ENCODE measurements at regions not wholly inside any gene's neighbourhood (a gene's known extent, or its start where the extent isn't known, plus 50 kb on each side); places are given as distances from the start of the nearest gene placed in this dataset.
A peak's percentile ranks its signal among the peaks of the same experiment; 100 is the strongest.
"Not testable (repeated sequence)": the region's sequence is repeated elsewhere in the genome, so short reads cannot be mapped to it uniquely, and the experiment has no call there.

DNA sequence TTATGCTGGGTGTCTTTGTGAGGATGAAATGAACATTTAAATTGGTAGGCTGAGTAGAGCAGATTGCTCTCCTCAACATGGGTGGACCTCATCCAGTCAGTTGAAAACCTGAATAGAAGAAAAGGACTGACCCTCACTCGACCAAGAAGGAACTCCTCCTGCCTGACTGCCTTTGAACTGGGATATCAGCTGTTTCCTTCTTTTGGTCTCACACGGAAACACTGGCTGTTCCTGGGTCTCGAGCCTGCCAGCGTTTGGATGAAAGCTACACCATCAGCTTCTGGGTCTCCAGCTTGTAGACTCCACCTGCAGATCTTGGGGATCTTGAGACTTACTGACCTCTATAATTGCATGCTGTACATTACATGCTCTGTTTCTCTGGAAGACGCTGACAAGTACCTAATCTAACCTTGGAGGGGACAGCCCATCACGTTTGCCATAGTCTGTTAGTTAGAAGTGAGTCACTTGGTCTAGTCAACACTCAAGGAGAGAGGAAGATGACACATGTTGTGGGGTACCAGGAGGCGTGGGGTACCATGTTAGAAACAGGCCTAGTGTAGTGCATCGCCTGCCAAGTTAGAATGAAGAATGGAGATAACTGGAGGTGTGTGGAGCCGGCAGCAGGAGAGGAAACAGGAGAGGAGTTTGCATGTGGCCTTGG, 267.0 kb downstream of the MREG start:
- peak in 1 of 2 donors; percentile 23 for DNase-seq (ENCODE audit: low read depth in 2 of 2)

DNA sequence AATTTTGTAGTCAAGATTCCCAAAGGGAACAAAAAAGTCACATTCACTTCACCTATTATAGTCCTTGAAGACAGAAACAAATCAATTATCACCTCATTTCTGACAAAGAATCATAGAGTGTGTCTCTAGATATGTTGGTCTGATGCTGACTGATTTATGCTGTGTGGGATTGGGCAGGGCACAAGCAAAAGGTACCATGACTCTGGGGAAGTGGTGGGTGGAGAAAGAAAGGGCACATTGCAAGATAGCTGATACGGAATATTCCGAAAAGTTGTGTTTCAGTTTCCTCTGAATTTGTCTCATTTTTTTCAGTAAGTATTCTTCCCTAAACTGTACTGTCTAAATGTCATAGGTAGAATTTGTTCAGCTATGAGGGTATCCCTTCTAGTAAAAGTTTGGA, 268.0 kb downstream of the MREG start:
- DNase-seq (ENCODE audit: low read depth in 2 of 2) = no peak

DNA sequence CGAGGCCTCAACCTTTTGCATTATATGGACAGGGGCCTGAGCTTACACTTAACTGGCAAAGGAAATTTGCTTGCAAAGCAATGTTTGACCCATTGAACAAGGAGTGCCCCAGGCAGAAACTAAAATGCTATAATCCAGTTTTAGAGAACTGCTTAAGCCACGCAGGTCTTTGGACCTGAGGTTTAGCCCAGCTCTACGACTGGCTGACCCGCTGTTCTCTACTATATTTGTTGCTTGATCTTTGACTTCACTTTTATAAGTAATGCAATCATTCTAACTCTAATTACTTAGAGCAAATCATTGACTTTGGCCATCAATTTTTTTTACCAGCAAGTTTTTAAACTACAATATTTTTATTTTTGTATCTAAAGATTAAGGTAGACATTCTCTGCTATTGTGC, 268.8 kb downstream of the MREG start:
- DNase-seq (ENCODE audit: low read depth in 2 of 2) = no peak

DNA sequence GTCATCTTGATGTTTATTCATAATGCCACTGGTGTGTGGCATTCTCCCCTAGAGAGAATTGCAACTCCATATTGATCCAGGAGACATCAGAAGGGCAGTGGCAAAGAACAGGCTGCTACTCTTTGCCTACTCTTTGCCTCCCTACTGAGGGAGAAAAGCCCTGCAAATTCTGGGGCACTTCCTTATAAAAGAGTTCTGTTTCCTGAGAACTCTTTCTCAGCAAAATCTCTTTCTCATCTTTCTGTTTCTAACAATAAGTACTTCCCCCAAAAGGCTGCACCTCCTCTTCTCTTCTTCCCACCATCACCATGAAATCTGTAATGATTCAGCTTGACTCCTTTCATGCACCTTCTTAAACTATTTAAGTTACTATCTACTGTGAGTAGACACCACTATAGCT, 270.3 kb downstream of the MREG start:
- DNase-seq (ENCODE audit: low read depth in 2 of 2) = no peak

DNA sequence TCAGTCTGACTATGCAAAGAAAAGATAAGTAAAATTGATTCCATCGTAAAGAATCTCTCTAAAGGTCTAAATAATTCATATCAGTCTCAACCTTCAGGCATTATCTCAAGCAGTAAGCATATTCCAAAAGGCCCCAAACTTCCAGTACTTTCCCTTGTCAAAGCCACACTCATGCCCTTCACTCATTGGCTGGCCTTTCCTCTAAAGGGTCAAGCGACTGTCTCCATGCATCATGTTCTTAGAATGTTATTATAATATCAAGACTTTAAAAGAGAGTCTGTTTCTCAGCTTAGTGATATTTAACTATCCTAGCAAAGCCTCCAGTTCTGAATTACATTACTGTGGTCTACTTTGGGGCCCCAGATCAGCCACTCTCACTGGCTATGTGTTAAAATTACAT, 271.3 kb downstream of the MREG start:
- no peak for DNase-seq (ENCODE audit: low read depth in 2 of 2)

DNA sequence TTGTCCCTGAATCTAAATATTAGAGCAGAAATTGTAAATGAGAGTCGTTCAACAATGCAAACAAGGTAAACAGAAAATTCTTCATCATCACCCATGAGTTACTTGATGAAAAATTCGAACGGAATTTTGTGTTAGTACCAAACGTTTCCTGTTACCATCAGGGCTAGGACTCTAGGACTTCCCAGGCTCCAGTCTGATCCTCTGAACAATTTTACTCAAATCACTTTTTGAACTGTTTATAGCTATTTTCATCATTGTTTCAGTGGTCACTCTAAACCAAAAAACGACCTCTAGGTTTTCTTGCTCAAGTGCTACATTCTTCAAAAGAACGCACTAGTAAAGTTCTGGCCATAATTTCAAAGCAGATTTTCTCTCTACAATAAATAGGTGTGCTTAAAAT, 273.3 kb downstream of the MREG start:
- DNase-seq (ENCODE audit: low read depth in 2 of 2) = no peak

DNA sequence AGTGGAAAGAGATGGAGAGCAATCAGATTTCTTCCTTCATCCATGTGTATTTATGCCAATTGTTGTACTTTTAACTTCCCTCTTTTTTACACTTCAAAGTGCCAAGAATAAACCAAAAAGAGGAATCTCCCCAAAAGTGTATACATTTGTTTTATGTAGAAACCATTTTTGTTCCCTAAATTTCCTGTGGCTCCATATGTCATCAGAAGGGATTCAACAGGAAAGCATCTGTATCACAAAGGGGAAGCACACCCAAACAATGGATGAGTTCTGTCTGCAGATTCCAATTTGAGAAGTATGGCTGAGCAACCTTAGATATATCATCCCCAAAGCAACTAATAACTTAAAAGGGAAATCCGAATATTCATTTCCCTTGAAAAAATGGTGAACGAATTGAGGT, 275.0 kb downstream of the MREG start:
- DNase-seq (ENCODE audit: low read depth in 2 of 2) = no peak

DNA sequence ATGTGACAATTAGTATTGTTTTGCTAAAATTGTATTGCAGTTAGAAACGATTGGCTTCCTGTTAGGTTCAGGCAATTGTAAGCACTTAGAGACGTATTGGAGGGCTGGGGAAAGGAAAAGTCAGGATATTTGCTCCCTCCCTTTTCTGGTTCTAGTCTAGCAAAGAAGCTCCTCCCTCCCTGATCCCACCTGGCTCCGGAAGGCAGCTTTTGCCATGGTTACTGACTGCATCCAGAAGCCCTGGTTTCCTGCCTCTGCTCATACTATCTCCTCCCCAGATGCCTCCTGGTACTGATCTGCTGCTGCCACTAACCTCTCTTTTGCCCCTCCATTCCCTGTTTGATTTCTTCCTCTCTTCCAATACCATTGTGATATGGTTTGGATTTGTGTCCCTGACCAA, 275.9 kb downstream of the MREG start:
- DNase-seq (ENCODE audit: low read depth in 2 of 2) = no peak

DNA sequence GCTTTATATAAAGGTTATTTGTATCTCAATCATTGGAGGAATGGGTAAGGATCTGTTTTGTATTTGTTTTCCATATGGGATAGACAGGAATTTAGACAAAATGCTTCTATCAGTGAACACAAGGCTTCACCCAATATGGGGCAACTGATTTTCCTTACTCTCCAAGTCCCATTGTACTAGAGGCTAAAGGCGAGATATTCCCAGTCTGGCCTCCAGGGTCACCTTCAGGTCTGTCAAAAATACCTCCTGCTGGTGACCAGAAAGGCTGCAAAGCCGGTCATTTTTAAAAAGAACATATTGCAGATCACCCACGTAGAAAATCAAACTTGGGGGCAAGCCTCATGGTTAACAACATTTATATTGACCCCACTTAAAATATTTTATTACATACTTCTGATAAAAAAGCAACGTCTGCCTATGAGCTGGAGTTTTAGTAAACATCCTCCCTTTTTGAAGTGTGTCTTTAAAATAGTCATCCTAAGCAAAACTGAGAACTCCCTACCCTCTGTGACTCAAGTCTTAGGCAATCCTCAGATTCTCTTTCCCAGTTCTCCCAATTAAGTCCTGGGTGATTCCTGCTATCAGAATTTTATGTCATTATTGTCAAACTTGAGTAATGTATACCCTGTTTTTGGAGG, 276.6 kb downstream of the MREG start:
- no peak for DNase-seq (ENCODE audit: low read depth in 2 of 2)

DNA sequence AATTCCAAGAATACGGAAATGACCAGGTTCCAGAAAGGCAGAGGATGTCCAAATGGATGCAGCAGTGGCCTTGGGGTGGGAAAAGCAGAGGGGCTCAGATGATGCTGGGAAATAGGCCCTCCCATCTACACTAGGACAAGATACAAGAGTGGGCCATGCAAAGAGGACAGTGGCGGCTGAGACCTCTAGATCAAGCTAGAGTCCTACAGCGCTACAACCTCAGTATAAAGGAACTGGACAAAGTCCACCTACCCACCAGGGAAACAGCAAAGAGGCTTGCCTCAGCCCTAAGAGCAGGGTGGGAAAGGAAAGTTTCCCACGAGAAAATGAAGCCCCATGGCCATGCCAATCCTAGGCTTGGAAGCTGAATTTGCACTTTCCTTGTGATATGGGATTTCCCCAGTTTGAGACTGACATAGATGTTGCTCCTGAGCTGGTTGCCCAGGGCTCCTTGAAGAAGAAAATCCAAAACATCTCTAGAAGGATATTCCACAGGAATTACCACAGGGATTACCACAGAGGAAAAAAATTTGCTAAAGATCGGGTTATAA, 282.2 kb downstream of the MREG start:
- DNase-seq (ENCODE audit: low read depth in 2 of 2) = no peak

DNA sequence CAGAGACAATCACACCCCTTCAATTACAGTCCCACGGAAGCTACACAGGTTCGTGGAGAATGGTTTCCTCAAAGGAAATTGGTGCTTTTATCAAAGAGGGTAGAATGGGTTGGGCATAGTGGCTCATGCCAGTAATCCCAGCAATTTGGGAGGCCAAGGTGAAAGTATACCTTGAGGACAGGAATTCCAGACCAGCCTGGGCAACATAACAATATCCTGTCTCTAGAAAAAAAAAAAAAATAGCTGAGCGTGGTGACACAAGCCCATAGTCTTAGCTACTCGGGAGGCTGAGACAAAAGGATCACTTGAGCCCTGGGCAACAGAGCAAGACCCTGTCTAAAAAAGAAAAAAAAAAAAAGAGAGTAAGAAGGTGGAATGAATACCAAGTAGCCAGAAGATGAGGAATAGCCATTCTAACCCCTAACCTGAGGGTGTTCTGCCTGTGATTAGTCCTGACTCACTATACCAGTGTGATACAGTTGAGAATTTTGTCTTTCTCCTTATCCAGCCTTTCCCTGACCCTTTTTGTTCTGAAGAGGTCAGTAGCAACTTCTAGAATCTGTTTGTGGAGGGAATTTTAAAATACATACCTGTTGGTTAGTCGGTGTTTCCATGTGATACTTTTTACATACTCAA, 283.2 kb downstream of the MREG start:
- no peak for DNase-seq (ENCODE audit: low read depth in 2 of 2)

DNA sequence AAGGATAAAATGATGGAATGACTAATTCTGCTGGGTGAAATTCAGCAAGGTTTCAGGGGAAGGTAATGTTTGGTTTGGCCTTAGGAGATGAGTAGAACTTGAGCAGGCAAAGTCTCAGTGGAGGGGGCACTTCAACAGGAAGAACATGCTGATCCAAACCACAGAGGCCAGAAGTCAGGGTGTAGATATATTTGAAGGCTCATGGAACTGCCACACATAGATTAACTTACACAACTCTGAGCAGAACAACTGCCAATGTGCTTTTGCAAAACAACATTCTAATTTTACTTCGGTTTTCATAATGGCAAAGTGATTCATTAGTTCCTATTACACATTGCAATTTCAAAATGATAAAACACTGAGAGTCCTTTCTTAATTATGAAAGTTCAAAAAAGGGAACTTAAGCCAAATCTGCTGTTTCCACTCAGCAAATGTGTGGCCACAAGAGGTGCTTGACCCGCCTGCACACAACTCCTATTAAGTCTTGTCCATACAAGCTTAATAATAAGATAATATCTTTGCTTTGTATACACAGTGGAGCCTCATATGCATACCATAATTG, 284.8 kb downstream of the MREG start:
- DNase-seq (ENCODE audit: low read depth in 2 of 2) = no peak

DNA sequence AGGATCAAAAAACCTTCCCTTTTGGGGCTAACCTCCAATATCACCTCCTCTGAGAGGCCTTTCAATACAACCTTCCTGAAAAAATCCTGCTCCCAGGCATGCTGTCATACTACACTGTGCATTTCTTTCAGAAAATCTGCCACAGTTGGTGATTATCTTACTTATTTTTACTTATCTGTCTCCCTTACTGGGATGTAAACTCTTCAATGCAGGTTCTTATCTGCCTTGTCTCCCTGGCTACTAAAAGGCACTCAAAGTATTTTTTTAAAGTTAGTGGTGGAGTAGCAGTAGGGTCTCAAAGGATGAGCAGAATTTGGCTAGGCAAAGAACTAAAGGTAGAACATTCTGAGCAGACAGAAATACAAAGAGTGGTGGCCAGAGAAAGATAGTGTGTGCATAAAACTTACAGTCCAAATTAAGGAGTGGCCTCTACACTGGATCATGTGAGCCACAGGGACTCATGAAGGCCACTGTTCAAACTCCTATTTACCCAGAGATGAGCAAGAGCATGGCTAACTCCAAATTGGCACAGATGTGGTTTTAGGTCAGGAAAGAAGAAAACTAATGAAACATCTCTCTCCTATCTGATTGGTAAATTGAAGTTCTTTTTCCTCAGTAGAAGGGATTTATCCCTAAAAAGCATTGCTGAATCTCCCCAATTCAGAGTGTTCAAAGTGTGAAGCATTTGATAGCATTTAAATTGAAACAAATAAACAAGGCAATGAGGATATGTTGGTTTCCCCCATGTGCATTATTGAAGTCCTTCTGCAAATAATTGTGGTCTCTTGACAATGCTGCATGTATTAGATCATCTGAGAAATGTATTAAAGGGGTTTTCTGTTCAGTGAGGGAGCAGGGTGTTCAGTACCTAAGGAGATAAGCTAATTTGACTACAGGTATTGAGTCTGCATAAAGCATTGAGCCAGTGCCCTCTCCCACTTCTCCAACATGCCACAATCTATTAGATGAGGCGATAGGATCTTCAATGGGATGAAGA, 285.5 kb downstream of the MREG start:
- DNase-seq (ENCODE audit: low read depth in 2 of 2) = no peak

DNA sequence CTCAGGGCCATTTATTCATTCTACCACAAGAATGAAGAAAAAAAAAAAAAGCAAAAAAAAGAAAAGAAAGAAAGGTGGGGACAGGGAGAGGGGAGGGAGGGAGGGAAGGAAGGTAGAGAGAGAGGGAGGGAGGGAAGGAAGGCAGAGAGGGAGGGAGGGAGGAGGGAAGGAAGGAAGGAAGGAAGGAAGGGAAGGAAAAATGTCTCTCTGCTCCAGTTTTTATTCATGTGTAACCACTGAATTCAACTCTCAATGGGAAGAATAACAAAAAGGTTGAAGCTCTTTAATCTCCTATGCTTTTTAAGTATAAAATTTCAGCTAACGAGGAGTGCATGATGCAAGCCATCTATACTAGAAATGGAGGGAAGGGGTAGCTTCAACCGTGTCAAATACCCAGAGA, 287.3 kb downstream of the MREG start:
- no peak for DNase-seq (ENCODE audit: low read depth in 2 of 2)

DNA sequence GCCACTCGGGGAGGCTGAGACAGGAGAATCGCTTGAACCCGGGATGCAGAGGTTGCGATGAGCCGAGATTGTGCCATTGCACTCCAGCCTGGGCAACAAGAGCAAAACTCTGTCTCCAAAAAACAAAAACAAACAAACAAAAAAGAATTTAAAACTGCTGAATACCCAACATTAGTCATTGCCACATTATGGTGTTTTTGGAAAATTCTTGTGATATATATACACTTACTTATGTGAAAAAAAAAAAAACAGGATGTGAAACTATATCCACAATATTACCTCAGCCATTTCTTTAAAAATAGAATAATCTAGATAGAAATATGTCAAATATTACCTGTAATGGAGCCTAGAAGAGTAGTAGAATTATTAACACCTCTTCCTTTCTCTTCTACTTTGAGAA, 288.3 kb upstream of the FN1 start:
- DNase-seq (ENCODE audit: low read depth in 2 of 2) = no peak

DNA sequence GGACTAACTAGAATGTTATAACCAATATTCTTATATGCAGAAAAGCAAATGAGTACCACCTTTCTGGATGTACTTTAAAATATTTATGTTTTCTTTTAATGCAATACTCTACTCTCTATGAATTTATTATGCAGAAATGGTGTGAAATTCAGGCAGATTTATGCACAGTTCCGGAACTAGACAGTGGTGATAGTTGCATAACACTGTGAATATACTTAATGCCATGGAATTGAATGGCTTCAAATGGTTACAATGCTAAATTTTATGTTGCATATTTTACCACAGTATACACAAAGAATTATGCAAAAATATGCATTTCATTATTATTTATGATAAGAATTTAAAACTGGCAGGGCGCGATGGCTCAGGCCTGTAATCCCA, 287.8 kb upstream of the FN1 start:
- no peak for DNase-seq (ENCODE audit: low read depth in 2 of 2)

DNA sequence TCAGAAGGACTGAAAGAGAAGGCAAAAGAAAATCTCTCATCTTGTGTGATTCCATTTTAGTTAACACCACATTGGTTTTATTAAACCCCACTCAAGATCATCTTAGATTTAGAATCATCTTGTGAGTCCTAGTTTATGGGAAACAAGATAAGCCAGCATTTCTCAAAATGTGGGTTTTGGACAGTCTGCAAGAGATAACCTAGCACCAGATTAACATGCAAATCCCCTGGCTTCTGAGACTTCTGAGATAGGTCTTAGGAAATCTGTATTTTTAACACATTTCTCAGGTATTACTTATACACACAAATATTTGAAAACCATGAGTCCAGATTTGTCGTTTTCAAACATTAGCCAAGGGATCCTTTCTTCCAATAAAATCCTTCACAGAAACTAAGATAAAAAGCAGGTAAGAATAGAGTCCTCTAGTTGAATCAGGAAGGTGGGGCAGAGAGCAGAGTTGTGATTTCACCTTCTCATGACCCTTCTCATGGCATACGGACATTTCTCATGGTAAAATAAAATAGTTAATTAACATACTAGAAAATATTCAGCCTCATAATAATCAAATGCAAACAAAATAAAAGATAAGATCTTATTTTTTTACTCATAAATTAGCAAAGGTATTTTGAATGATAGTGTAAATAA, 287.2 kb upstream of the FN1 start:
- no peak for DNase-seq (ENCODE audit: low read depth in 2 of 2)

DNA sequence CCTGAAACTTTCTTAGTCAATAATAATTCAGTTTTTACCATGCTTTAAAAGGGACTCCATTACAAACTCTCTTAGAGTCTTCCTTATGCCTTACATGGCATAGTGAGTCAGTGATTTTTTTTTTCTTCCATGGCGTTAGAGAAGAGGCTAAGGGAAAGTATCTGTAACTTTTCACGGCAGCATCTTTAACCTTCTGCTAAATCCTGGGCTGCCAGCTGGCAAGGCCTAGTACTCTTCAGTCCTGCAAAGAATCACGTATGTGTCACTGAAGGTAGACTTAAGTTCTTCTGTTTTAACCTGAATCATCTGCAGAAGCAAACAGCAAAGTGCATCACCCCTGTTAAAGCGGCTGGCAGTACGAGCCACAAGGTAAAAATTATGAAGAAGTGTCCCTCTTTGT, 286.3 kb upstream of the FN1 start:
- DNase-seq (ENCODE audit: low read depth in 2 of 2) = no peak

DNA sequence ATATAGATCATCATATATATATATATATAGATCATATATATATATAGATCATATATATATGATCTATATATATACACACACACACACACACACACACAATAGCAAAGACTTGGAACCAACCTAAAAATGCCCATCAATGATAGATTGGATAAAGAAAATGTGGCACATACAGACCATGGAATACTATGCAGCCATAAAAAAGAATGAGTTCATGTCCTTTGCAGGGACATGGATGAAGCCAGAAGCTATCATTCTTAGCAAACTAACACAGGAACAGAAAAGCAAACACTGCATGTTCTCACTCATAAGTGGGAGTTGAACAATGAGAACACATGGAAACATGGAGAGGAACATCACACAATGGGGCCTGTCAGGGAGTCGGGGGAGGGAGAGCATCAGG, 285.6 kb upstream of the FN1 start:
- DNase-seq (ENCODE audit: low read depth in 2 of 2) = not testable (repeated sequence)

DNA sequence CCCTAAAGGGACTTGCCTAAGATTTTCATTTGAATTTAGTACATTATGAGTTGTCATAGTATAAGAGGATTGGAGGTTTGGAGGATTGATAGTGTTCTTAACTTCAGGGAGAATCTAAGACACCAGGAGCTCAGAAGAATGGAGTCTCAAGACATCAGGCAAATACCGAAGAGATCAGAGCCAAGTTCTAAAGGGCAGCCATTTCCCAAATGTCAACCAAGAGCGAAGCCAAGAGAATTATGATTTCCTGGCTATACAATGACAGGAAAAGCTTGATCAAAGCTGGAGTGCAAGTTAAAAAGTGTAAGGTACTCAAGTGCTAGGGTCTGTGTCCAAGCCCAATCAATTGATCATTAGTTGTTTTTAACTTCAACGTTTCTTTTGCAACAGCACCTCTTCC, 283.0 kb upstream of the FN1 start:
- no peak for DNase-seq (ENCODE audit: low read depth in 2 of 2)

DNA sequence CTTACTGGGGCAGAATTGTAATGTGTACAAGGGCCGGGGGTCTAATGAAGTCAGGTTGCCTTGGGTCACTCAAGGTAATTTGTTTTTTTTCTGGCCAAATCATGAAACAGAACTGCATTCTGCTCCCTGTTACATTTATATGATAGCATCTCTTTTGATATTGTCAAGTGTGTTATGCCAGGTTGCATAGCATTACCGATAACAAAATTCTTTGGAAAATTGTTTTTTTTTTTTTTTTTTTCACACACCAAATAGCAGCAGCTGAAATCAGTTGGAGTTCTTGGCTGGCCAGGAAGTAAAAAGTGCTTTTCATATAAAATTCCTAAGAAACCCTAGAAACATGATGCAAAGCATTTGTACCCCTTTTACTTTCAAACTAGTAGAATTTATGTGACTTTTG, 282.6 kb upstream of the FN1 start:
- no peak for DNase-seq (ENCODE audit: low read depth in 2 of 2)
